ENCODE measurements at regions not wholly inside any gene's neighbourhood (a gene's known extent, or its start where the extent isn't known, plus 50 kb on each side); places are given as distances from the start of the nearest gene placed in this dataset.

- TF ChIP-seq EZH2 (IDR thresholded peaks at IDR 0.05; ENCODE audit: insufficient read depth, poor library complexity, severe bottlenecking), result no peak
- TF ChIP-seq EZH2phosphoT487 (IDR thresholded peaks at IDR 0.05; ENCODE audit: insufficient read depth, low read depth), result no peak
Measured at GRCh38 chr15:39219608-39220007, 361.3 kb upstream of the THBS1 start.
